Stomach (tissue), 4 donors: ENCODE measurements at regions not wholly inside any gene's neighbourhood (a gene's known extent, or its start where the extent isn't known, plus 50 kb on each side); places are given as distances from the start of the nearest gene placed in this dataset.

Experiments
- CTCF ChIP-seq, 7 experiments: fragments of 450-650 bp in 4 of 7; fragments of 200-600 bp in 3 of 7; sonication (generic) in 3 of 7; IDR thresholded peaks; one replicate each; pipeline ENCODE4 v1.5.1; 2016 to 2019; ENCODE audit warnings: antibody characterized with exemption in 7 of 7, control low read depth in 2 of 7, mild to moderate bottlenecking in 1 of 7
- EP300 ChIP-seq: sonication (generic); formaldehyde crosslinking; IDR thresholded peaks from one replicate; pipeline ENCODE4 v1.6.1; 2017; ENCODE audit warnings: antibody characterized with exemption
- POLR2A ChIP-seq, 4 donors: fragments of 450-650 bp; IDR thresholded peaks; one replicate each; pipeline ENCODE4 v1.6.1; 2016; ENCODE audit warnings: antibody characterized with exemption in 4 of 4, control low read depth in 2 of 4, mild to moderate bottlenecking in 1 of 4, moderate library complexity in 1 of 4
- POLR2AphosphoS5 ChIP-seq, 3 donors: sonication (generic); formaldehyde crosslinking; IDR thresholded peaks; one replicate each; pipeline ENCODE4 v1.6.1; 2016; ENCODE audit warnings: antibody characterized with exemption in 3 of 3

GRCh38 chr14:56868660-56869059, 58.4 kb upstream of the OTX2 start:
- TF ChIP-seq POLR2A (IDR thresholded peaks at IDR 0.05) (no peak), CTCF (IDR thresholded peaks at IDR 0.05) (no peak), EP300 (no peak), POLR2AphosphoS5 (IDR thresholded peaks at IDR 0.05) (no peak)
